ENCODE measurements at regions not wholly inside any gene's neighbourhood (a gene's known extent, or its start where the extent isn't known, plus 50 kb on each side); places are given as distances from the start of the nearest gene placed in this dataset.

- no peak overlapping the region for H2AFZ ChIP-seq (ENCODE audit: low read depth, low read length)
- H3K27me3 ChIP-seq (ENCODE audit: insufficient read depth, low read depth, low read length): no peaks in the 10 kb centered on the region
Observed at GRCh38 chr12:3973973-3974644, 100.9 kb upstream of the PARP11 start.

GRCh38 chr12:3973269-3973884, 100.2 kb upstream of the PARP11 start:
- H4K20me1 ChIP-seq (ENCODE audit: insufficient read depth): no peaks in the 10 kb centered on the region
- no peak overlapping the region for H3K9ac ChIP-seq (ENCODE audit: low read length)
- no peak for TF ChIP-seq SMC3 (conservative IDR thresholded peaks at IDR 0.05; ENCODE audit: poor library complexity)
- TF ChIP-seq RAD21 (conservative IDR thresholded peaks at IDR 0.05): no peak
- TF ChIP-seq POLR2AphosphoS5 (IDR thresholded peaks at IDR 0.05): no peak
- TF ChIP-seq MXI1 (conservative IDR thresholded peaks at IDR 0.05; ENCODE audit: poor library complexity, severe bottlenecking): no peak
- no peak for TF ChIP-seq EZH2 (IDR thresholded peaks at IDR 0.05; ENCODE audit: borderline replicate concordance, insufficient read depth, low read length, poor library complexity, severe bottlenecking)
- no peak for TF ChIP-seq TAF1 (IDR thresholded peaks at IDR 0.05; ENCODE audit: low read depth)
- no peak for TF ChIP-seq CTCF (IDR thresholded peaks at IDR 0.05; ENCODE audit: poor library complexity, severe bottlenecking)
- no peak for TF ChIP-seq REST (IDR thresholded peaks at IDR 0.05; ENCODE audit: borderline replicate concordance)
- no peak for TF ChIP-seq EP300 (conservative IDR thresholded peaks at IDR 0.05; ENCODE audit: poor library complexity, severe bottlenecking)
- H3K4me3 ChIP-seq (ENCODE audit: low read length): no peak overlapping the region
- H3K9me3 ChIP-seq (ENCODE audit: low read length): no peaks in the 10 kb centered on the region
- no peak overlapping the region for H3K4me2 ChIP-seq (ENCODE audit: low read length)
- no peaks in the 10 kb centered on the region for H3K36me3 ChIP-seq (ENCODE audit: insufficient read depth, low read length)
- no peaks in the 10 kb centered on the region for H3K27me3 ChIP-seq (ENCODE audit: insufficient read depth, low read depth, low read length)
- no peak overlapping the region for H3K27ac ChIP-seq (ENCODE audit: low read length)
- no peaks in the 10 kb centered on the region for H3K79me2 ChIP-seq (replicated peaks; ENCODE audit: insufficient read depth, low read length)
- H3K9me2 ChIP-seq (ENCODE audit: insufficient read depth, low read length): no peaks in the 10 kb centered on the region
- H3F3A ChIP-seq (ENCODE audit: insufficient read depth, low read length, poor library complexity, severe bottlenecking): no peaks in the 10 kb centered on the region
- no peak overlapping the region for H2AFZ ChIP-seq (ENCODE audit: low read depth, low read length)

More at GRCh38 chr12:3973973-3974644, 100.9 kb upstream of the PARP11 start:
- Histone ChIP-seq H3K9me3 (ENCODE audit: low read length) (no peaks in the 10 kb centered on the region), H3K27ac (ENCODE audit: low read length) (no peak overlapping the region), H3K4me3 (ENCODE audit: low read length) (no peak overlapping the region), H3F3A (ENCODE audit: insufficient read depth, low read length, poor library complexity, severe bottlenecking) (no peaks in the 10 kb centered on the region), H3K4me2 (ENCODE audit: low read length) (no peak overlapping the region), H3K79me2 (replicated peaks; ENCODE audit: insufficient read depth, low read length) (no peaks in the 10 kb centered on the region), H3K9ac (ENCODE audit: low read length) (no peak overlapping the region), H3K9me2 (ENCODE audit: insufficient read depth, low read length) (no peaks in the 10 kb centered on the region), H4K20me1 (ENCODE audit: insufficient read depth) (no peaks in the 10 kb centered on the region), H3K36me3 (ENCODE audit: insufficient read depth, low read length) (no peaks in the 10 kb centered on the region)
- TF ChIP-seq EP300 (conservative IDR thresholded peaks at IDR 0.05; ENCODE audit: poor library complexity, severe bottlenecking): no peak
- no peak for TF ChIP-seq EZH2 (IDR thresholded peaks at IDR 0.05; ENCODE audit: borderline replicate concordance, insufficient read depth, low read length, poor library complexity, severe bottlenecking)
- no peak for TF ChIP-seq SMC3 (conservative IDR thresholded peaks at IDR 0.05; ENCODE audit: poor library complexity)
